Ishikawa (cell line): ENCODE measurements at regions not wholly inside any gene's neighbourhood (a gene's known extent, or its start where the extent isn't known, plus 50 kb on each side); places are given as distances from the start of the nearest gene placed in this dataset.

Source experiments
- CEBPB ChIP-seq: IDR thresholded peaks from 2 replicates; pipeline ENCODE4 v1.6.1; 2012
- CREB1 ChIP-seq: IDR thresholded peaks from 2 replicates; pipeline ENCODE4 v1.6.1; 2012; ENCODE audit warnings: low read depth
- EGR1 ChIP-seq: IDR thresholded peaks from 2 replicates; pipeline ENCODE4 v1.6.1; 2012
- EP300 ChIP-seq: IDR thresholded peaks from 2 replicates; pipeline ENCODE4 v1.6.1; 2012; ENCODE audit warnings: borderline replicate concordance
- FOXM1 ChIP-seq: IDR thresholded peaks from 2 replicates; pipeline ENCODE4 v1.6.1; 2012; ENCODE audit warnings: low read depth, borderline replicate concordance
- MAX ChIP-seq: IDR thresholded peaks from 2 replicates; pipeline ENCODE4 v1.6.1; 2012
- NFIC ChIP-seq: IDR thresholded peaks from 2 replicates; pipeline ENCODE4 v1.6.1; 2012
- RAD21 ChIP-seq: IDR thresholded peaks from 2 replicates; pipeline ENCODE4 v1.6.1; 2012; ENCODE audit warnings: low read depth
- REST ChIP-seq: IDR thresholded peaks from 2 replicates; pipeline ENCODE4 v1.6.1; 2012; ENCODE audit warnings: low read depth, mild to moderate bottlenecking
- TAF1 ChIP-seq: IDR thresholded peaks from 2 replicates; pipeline ENCODE4 v1.6.1; 2012; ENCODE audit warnings: low read depth, mild to moderate bottlenecking
- TCF12 ChIP-seq: IDR thresholded peaks from 2 replicates; pipeline ENCODE4 v1.6.1; 2012; ENCODE audit warnings: low read depth
- TEAD4 ChIP-seq: IDR thresholded peaks from 2 replicates; pipeline ENCODE4 v1.6.1; 2012
- YY1 ChIP-seq: IDR thresholded peaks from 2 replicates; pipeline ENCODE4 v1.6.1; 2012; ENCODE audit warnings: low read depth
- ZBTB7A ChIP-seq: IDR thresholded peaks from 2 replicates; pipeline ENCODE4 v1.6.1; 2012; ENCODE audit warnings: low read depth
- TF ChIP-seq, protein P1 (sequence below): IDR thresholded peaks from 2 replicates; pipeline ENCODE4 v1.6.1; 2012

GRCh38 chr5:25688156-25688555 is 1043.4 kb upstream of the CDH10 start:
- no peak for TF ChIP-seq FOXM1
- TF ChIP-seq CREB1, result no peak
- no peak for TF ChIP-seq EP300
- TF ChIP-seq ZBTB7A, result no peak
- TF ChIP-seq NFIC, result no peak
- TF ChIP-seq YY1, result no peak
- TF ChIP-seq MAX, result no peak
- no peak for TF ChIP-seq TAF1
- TF ChIP-seq CEBPB, result no peak
- TF ChIP-seq, protein P1, sequence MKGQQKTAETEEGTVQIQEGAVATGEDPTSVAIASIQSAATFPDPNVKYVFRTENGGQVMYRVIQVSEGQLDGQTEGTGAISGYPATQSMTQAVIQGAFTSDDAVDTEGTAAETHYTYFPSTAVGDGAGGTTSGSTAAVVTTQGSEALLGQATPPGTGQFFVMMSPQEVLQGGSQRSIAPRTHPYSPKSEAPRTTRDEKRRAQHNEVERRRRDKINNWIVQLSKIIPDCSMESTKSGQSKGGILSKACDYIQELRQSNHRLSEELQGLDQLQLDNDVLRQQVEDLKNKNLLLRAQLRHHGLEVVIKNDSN, result no peak
- TF ChIP-seq TEAD4, result no peak
- no peak for TF ChIP-seq TCF12
- TF ChIP-seq RAD21, result no peak
- no peak for TF ChIP-seq EGR1
- no peak for TF ChIP-seq REST

DNA sequence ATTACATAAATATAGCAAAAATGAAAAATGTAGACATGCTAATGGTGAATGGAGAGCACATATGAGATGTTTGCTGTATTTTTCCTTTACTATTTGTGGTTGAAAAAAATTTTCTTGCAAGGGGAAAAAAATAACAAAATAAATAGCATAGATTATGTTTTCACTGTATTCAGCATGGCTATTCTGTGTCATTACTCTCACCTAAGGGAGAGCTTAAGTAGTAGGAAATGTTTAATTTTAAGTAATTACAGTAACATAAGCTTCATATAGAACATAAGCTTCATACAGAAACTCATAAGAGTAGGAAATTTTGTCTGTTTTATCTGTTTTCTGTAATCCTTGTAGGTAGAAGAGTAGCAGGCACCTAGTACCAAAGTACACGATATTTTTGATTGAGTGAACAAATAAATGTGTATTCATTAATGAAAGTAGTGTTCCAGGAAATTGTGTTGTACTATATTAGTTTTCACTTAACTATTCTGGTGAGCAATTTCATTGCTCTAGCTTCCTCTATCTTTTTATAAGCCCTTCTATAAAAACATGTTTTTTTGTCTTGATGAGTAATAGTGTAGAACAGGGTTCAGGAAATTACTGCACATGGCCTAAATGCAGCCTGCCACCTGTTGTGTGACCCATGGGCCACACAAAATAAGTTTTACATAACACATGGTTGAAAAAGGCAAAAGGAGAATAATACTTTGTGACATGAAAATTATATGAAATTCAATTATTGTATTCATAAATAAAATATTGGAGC is 1025.0 kb upstream of the CDH10 start:
- TF ChIP-seq YY1 (no peak), ZBTB7A (no peak), FOXM1 (no peak), TCF12 (no peak), CREB1 (no peak), MAX (no peak), RAD21 (no peak), NFIC (no peak), EGR1 (no peak), REST (no peak), TEAD4 (no peak), EP300 (no peak), TAF1 (no peak), CEBPB (no peak)
- TF ChIP-seq, protein P1, result no peak

DNA sequence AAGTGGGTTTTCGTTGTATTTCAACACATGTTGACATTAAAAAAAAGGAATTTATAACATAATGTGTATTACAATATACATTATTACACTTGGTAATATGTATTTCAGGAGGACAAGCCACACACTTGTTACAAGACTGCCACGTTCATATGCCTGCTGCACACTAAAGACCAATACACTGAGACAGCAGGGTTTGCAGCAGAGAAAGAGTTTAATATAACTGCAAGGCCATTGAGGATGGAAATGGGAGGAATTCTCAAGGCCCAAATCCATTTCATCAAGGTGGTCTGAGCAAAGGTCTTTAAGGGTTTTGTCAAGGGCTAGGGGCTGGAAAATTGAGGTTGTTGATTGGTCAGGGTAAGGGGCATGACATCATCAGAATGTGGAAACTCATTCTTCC is 1017.8 kb upstream of the CDH10 start:
- TF ChIP-seq YY1, result no peak

GRCh38 chr5:25649628-25650265 is 1005.0 kb upstream of the CDH10 start:
- TF ChIP-seq TCF12, result no peak
- no peak for TF ChIP-seq ZBTB7A
- TF ChIP-seq TAF1, result no peak
- TF ChIP-seq TEAD4, result no peak
- TF ChIP-seq, protein P1, result no peak
- no peak for TF ChIP-seq CEBPB

- no peak for TF ChIP-seq EGR1
- no peak for TF ChIP-seq ZBTB7A
- TF ChIP-seq RAD21, result no peak
- TF ChIP-seq TCF12, result no peak
- TF ChIP-seq REST, result no peak
- TF ChIP-seq CEBPB, result no peak
- no peak for TF ChIP-seq EP300
- no peak for TF ChIP-seq MAX
- no peak for TF ChIP-seq TAF1
- TF ChIP-seq, protein P1, result no peak
- no peak for TF ChIP-seq FOXM1
- TF ChIP-seq TEAD4, result no peak
- no peak for TF ChIP-seq CREB1
- TF ChIP-seq YY1, result no peak
Observed at GRCh38 chr5:25646421-25647341, 1001.9 kb upstream of the CDH10 start.
